ENCODE measurements at regions not wholly inside any gene's neighbourhood (a gene's known extent, or its start where the extent isn't known, plus 50 kb on each side); places are given as distances from the start of the nearest gene placed in this dataset.

- TF ChIP-seq EP300 (IDR thresholded peaks at IDR 0.05) (no peak), CTCF (IDR thresholded peaks at IDR 0.05) (no peak), POLR2AphosphoS5 (IDR thresholded peaks at IDR 0.05) (no peak), POLR2A (IDR thresholded peaks at IDR 0.05) (no peak)
Observed at GRCh38 chr18:68482815-68483214, 232.1 kb downstream of the TMX3 start.
